ENCODE measurements at regions not wholly inside any gene's neighbourhood (a gene's known extent, or its start where the extent isn't known, plus 50 kb on each side); places are given as distances from the start of the nearest gene placed in this dataset.

- no peak for DNase-seq
These were observed 82.4 kb upstream of the MBNL2 start for GRCh38 chr13:97139691-97140090.

- no peak for DNase-seq
These were observed 82.0 kb upstream of the MBNL2 start for GRCh38 chr13:97140131-97140530.

DNA sequence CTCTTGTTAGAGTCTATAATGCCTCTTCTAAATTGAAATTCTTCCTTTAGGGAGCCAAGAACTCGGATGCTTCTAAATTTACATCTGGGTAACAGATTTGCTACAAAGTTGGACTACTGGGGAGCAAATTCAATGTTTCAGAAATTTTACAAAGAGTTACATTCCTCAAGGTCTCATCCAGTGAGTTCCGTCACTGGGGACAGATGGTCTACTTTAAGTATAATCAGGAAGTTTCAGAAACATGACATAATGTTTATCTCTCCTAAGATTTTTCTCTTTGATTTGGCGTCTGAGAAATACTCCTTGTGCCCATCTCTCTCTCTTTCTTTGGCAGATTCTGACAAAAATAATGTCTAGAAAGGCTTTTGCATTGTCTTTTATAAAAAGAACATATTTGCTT lies 81.5 kb upstream of the MBNL2 start:
- no peak for DNase-seq

- no peak for DNase-seq
These were observed 81.0 kb upstream of the MBNL2 start for GRCh38 chr13:97141097-97141496.

DNA sequence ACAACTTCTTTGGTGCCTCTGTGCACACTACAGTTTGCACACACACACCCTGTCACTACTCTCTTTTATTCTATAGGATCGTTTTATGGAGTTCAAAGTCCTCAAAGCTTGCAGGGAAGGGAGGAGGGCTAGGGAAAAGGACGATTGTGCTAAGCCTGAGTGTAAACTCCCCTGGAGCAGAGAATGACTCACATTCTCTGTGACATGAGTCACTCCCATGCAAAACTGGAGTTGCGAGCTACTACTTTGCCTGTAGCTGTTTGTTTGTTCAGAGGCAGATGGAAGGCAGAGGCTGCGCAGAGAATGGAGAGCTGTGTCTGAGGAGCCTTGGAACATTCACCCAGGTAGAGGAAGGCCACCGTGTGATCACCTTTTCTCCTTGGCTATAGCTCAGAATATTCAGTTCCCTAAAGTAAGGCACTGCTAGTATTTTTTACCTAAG lies 80.5 kb upstream of the MBNL2 start:
- no peak for DNase-seq

DNA sequence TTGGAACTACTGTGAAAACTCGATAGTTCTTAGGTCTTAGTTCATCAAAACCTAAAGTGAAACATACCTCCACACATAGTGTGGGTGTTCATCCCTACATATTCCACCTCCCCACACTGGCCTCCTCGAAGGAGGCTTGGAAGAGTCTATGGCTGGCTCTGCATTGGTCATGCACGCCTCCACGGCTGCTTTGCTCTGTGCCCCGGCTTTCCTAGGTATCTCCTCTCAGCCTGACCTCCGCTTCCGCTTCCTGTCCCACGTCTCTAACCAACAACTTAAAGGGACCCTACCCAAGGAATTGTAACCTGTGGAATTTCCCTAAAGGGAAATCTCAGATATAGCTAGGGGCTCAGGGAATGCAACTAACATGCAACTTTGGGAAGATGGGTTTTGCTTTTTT lies 79.7 kb upstream of the MBNL2 start:
- DNase-seq, result no peak

- no peak for DNase-seq
These were observed 77.1 kb upstream of the MBNL2 start for GRCh38 chr13:97145057-97145456.

GRCh38 chr13:97148894-97149293 lies 73.2 kb upstream of the MBNL2 start:
- DNase-seq, result no peak

- DNase-seq, result no peak
These were observed 61.7 kb upstream of the MBNL2 start for GRCh38 chr13:97160421-97160820.

DNA sequence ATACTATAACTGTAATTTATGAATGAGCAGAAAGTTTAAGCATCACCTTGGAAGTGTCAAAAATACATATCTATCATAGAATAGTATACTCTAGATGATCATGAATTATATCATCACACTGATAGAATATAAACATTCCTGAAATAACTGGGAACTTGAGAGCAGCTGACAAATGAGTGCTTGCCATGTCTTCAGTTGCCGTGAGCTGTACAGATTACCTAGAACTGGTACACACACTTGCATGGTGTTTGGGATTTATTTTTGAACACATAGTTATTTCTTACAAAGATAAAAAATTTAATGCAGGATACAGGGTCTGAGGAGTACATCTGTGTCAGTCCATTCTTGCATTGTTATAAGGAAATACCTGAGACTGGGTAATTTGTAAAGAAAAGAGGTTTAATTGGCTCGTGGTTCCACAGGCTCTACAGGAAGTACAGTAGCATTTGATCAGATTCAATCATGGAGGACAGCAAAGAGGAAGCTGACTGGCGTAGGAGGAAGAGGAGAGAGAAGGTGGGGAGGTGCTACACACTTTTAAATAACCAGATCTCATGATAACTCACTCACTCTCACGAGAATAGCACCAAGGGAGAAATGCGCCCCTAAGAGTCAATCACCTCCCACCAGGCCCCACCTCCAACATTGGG lies 60.4 kb upstream of the MBNL2 start:
- DNase-seq, result no peak

- no peak for DNase-seq
These were observed 56.4 kb upstream of the MBNL2 start for GRCh38 chr13:97165502-97166425.

DNA sequence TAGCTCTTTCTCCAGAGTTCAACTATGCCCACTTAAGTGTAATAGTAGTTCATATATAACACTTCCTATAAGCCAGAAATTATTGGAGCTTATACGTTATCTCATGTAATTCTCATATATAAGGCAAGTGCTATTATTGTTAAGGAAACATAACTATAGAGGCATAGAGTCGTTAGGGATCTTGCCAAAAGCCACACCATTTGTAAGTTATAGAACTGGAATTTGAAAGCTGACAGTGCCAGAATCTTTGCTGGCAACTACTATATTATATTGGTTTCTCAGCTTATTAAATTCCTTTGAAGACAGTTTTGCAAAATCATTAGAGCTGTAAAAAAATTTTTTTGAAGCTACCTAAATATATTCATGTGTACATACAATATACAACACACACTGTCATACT lies 51.0 kb upstream of the MBNL2 start:
- DNase-seq, result no peak
